Spleen (tissue), 7 donors: ENCODE measurements at regions not wholly inside any gene's neighbourhood (a gene's known extent, or its start where the extent isn't known, plus 50 kb on each side); places are given as distances from the start of the nearest gene placed in this dataset.

Source experiments
- CTCF ChIP-seq, 11 experiments: fragments of 200-600 bp in 7 of 11; fragments of 450-650 bp in 4 of 11; sonication (generic) in 4 of 11; IDR thresholded peaks in 8 of 11; conservative IDR thresholded peaks in 3 of 11; 1 replicate in 7 of 11; 2 replicates in 4 of 11; pipeline versions ENCODE4 v1.4.0 to v1.8.0; 2016 to 2021; ENCODE audit warnings: antibody characterized with exemption in 11 of 11, inconsistent platforms in 4 of 11, mild to moderate bottlenecking in 1 of 11
- POLR2A ChIP-seq, 3 donors: fragments of 450-650 bp; IDR thresholded peaks; one replicate each; pipeline ENCODE4 v1.5.1; 2017; ENCODE audit warnings: antibody characterized with exemption in 3 of 3, mild to moderate bottlenecking in 1 of 3
- POLR2AphosphoS5 ChIP-seq, 3 donors: sonication (generic); formaldehyde crosslinking; IDR thresholded peaks; one replicate each; pipeline ENCODE4 v1.5.1; 2017; ENCODE audit warnings: antibody characterized with exemption in 3 of 3
- donor health status: DM: no; HTN: no; CAD: no; lungs with moderate emphysema.
- donor health status: DM: no; HTN: no; CAD: no.
- donor health status: DM: no; HTN: no; CAD: no.

GRCh38 chr1:98336472-98337083 lies 324.9 kb upstream of the SNX7 start:
- TF ChIP-seq POLR2A (IDR thresholded peaks at IDR 0.05) = no peak
- no peak for TF ChIP-seq CTCF (IDR thresholded peaks at IDR 0.05 in 8 of 11, conservative IDR thresholded peaks at IDR 0.05 in 3 of 11)
- TF ChIP-seq POLR2AphosphoS5 (IDR thresholded peaks at IDR 0.05) = no peak
